Mononuclear cell (primary cell): ENCODE measurements at regions not wholly inside any gene's neighbourhood (a gene's known extent, or its start where the extent isn't known, plus 50 kb on each side); places are given as distances from the start of the nearest gene placed in this dataset.

Source experiments
- H3K27me3 ChIP-seq: 2 replicates; pipeline ENCODE4 v1.6.0; 2011; ENCODE audit warnings: low read length, control low read depth; ENCODE audit not compliant: insufficient read depth
- H3K4me1 ChIP-seq: 2 replicates; pipeline ENCODE4 v1.5.1; 2011; ENCODE audit warnings: mild to moderate bottlenecking, low read length, control low read depth; ENCODE audit not compliant: insufficient read depth
- H3K4me3 ChIP-seq: 2 replicates; pipeline ENCODE4 v1.5.1; 2011; ENCODE audit warnings: mild to moderate bottlenecking, low read length, moderate library complexity
- H3K9me3 ChIP-seq: 2 replicates; pipeline ENCODE4 v1.5.1; 2011; ENCODE audit warnings: low read depth, mild to moderate bottlenecking, control low read depth, low read length

GRCh38 chr4:128583753-128584712 is 225.5 kb upstream of the JADE1 start:
- no peaks in the 10 kb centered on the region for H3K4me1 ChIP-seq
- no peaks in the 10 kb centered on the region for H3K9me3 ChIP-seq
- no peak overlapping the region for H3K4me3 ChIP-seq
- no peaks in the 10 kb centered on the region for H3K27me3 ChIP-seq

- Histone ChIP-seq H3K27me3 (no peaks in the 10 kb centered on the region), H3K9me3 (no peaks in the 10 kb centered on the region), H3K4me1 (no peaks in the 10 kb centered on the region), H3K4me3 (no peak overlapping the region)
Measured at GRCh38 chr4:128582427-128582870, 227.1 kb upstream of the JADE1 start.

GRCh38 chr4:128579154-128579853 is 230.2 kb upstream of the JADE1 start:
- H3K4me1 ChIP-seq = no peaks in the 10 kb centered on the region
- H3K9me3 ChIP-seq = no peaks in the 10 kb centered on the region
- no peak overlapping the region for H3K4me3 ChIP-seq
- H3K27me3 ChIP-seq = no peaks in the 10 kb centered on the region

- peaks cover 18% of the 10 kb centered on the region for H3K4me1 ChIP-seq
- no peak overlapping the region for H3K4me3 ChIP-seq
- no peaks in the 10 kb centered on the region for H3K9me3 ChIP-seq
- H3K27me3 ChIP-seq = no peaks in the 10 kb centered on the region
Measured at GRCh38 chr4:128574706-128575105, 234.8 kb upstream of the JADE1 start.

- no peaks in the 10 kb centered on the region for H3K27me3 ChIP-seq
- no peaks in the 10 kb centered on the region for H3K9me3 ChIP-seq
- H3K4me1 ChIP-seq = peaks cover 18% of the 10 kb centered on the region
- no peak overlapping the region for H3K4me3 ChIP-seq
Measured at GRCh38 chr4:128573781-128574508, 235.6 kb upstream of the JADE1 start.

GRCh38 chr4:128572778-128573241 is 236.7 kb upstream of the JADE1 start:
- Histone ChIP-seq H3K4me3 (no peak overlapping the region), H3K27me3 (no peaks in the 10 kb centered on the region), H3K9me3 (no peaks in the 10 kb centered on the region), H3K4me1 (peaks cover 18% of the 10 kb centered on the region)

GRCh38 chr4:128571747-128572146 is 237.8 kb upstream of the JADE1 start:
- H3K9me3 ChIP-seq = no peaks in the 10 kb centered on the region
- no peak overlapping the region for H3K4me3 ChIP-seq
- H3K4me1 ChIP-seq = peaks cover 18% of the 10 kb centered on the region

GRCh38 chr4:128570387-128570975 is 239.0 kb upstream of the JADE1 start:
- Histone ChIP-seq H3K4me3 (no peak overlapping the region), H3K9me3 (no peaks in the 10 kb centered on the region), H3K4me1 (peaks cover 18% of the 10 kb centered on the region), H3K27me3 (no peaks in the 10 kb centered on the region)

More at GRCh38 chr4:128571747-128572146, 237.8 kb upstream of the JADE1 start:
- H3K27me3 ChIP-seq = no peaks in the 10 kb centered on the region

- no peaks in the 10 kb centered on the region for H3K9me3 ChIP-seq
- H3K27me3 ChIP-seq = no peaks in the 10 kb centered on the region
Measured at GRCh38 chr4:128566693-128567092, 242.8 kb upstream of the JADE1 start.

GRCh38 chr4:128565565-128566186 is 243.8 kb upstream of the JADE1 start:
- Histone ChIP-seq H3K4me3 (no peak overlapping the region), H3K9me3 (no peaks in the 10 kb centered on the region), H3K27me3 (no peaks in the 10 kb centered on the region), H3K4me1 (peaks cover 16% of the 10 kb centered on the region)

More at GRCh38 chr4:128566693-128567092, 242.8 kb upstream of the JADE1 start:
- H3K4me1 ChIP-seq = peaks cover 18% of the 10 kb centered on the region
- no peak overlapping the region for H3K4me3 ChIP-seq

GRCh38 chr4:128565054-128565453 is 244.4 kb upstream of the JADE1 start:
- H3K4me3 ChIP-seq = no peak overlapping the region
- peaks cover 10% of the 10 kb centered on the region for H3K4me1 ChIP-seq
- H3K27me3 ChIP-seq = no peaks in the 10 kb centered on the region
- no peaks in the 10 kb centered on the region for H3K9me3 ChIP-seq

GRCh38 chr4:128564081-128564630 is 245.3 kb upstream of the JADE1 start:
- H3K4me1 ChIP-seq = peaks cover 6% of the 10 kb centered on the region
- H3K4me3 ChIP-seq = no peak overlapping the region
- H3K9me3 ChIP-seq = no peaks in the 10 kb centered on the region
- H3K27me3 ChIP-seq = no peaks in the 10 kb centered on the region

GRCh38 chr4:128560754-128561495 is 248.6 kb upstream of the JADE1 start:
- Histone ChIP-seq H3K27me3 (no peaks in the 10 kb centered on the region), H3K4me3 (no peak overlapping the region), H3K4me1 (peaks cover 6% of the 10 kb centered on the region)

More at GRCh38 chr4:128560754-128561495, 248.6 kb upstream of the JADE1 start:
- H3K9me3 ChIP-seq = no peaks in the 10 kb centered on the region
